ELF-1 (cell line): ENCODE measurements at regions not wholly inside any gene's neighbourhood (a gene's known extent, or its start where the extent isn't known, plus 50 kb on each side); places are given as distances from the start of the nearest gene placed in this dataset.

Experiments used
- DNase-seq: peaks from one replicate; pipeline ENCODE4 v3.0.0-alpha.2; 2016; ENCODE audit warnings: low read depth, low spot score

GRCh38 chr22:27466229-27466628, 335.3 kb downstream of the MN1 start:
- DNase-seq: no peak

GRCh38 chr22:27466778-27467438, 334.6 kb downstream of the MN1 start:
- no peak for DNase-seq

GRCh38 chr22:27467711-27468110, 333.8 kb downstream of the MN1 start:
- no peak for DNase-seq

GRCh38 chr22:27468712-27469111, 332.8 kb downstream of the MN1 start:
- DNase-seq: no peak

- no peak for DNase-seq
Measured at GRCh38 chr22:27470169-27470772, 331.3 kb downstream of the MN1 start.

GRCh38 chr22:27472975-27473374, 328.6 kb downstream of the MN1 start:
- no peak for DNase-seq

- DNase-seq: no peak
Measured at GRCh38 chr22:27473533-27473932, 328.0 kb downstream of the MN1 start.

- DNase-seq: no peak
Measured at GRCh38 chr22:27474112-27474571, 327.4 kb downstream of the MN1 start.

GRCh38 chr22:27474711-27475547, 326.6 kb downstream of the MN1 start:
- peak; percentile 90 for DNase-seq

GRCh38 chr22:27475548-27475897, 326.0 kb downstream of the MN1 start:
- no peak for DNase-seq

GRCh38 chr22:27476318-27476717, 325.2 kb downstream of the MN1 start:
- DNase-seq: no peak

GRCh38 chr22:27476729-27477128, 324.8 kb downstream of the MN1 start:
- peak; percentile 70 for DNase-seq

GRCh38 chr22:27477171-27477570, 324.4 kb downstream of the MN1 start:
- no peak for DNase-seq

- peak; percentile 86 for DNase-seq
Measured at GRCh38 chr22:27480487-27480886, 321.1 kb downstream of the MN1 start.

- no peak for DNase-seq
Measured at GRCh38 chr22:27482402-27482801, 319.2 kb downstream of the MN1 start.

GRCh38 chr22:27483095-27483785, 318.3 kb downstream of the MN1 start:
- DNase-seq: no peak

GRCh38 chr22:27485842-27486241, 315.7 kb downstream of the MN1 start:
- no peak for DNase-seq

GRCh38 chr22:27487600-27488452, 313.7 kb downstream of the MN1 start:
- no peak for DNase-seq

GRCh38 chr22:27488456-27489177, 312.9 kb downstream of the MN1 start:
- DNase-seq: no peak

GRCh38 chr22:27489178-27489675, 312.3 kb downstream of the MN1 start:
- no peak for DNase-seq
